ENCODE measurements at regions not wholly inside any gene's neighbourhood (a gene's known extent, or its start where the extent isn't known, plus 50 kb on each side); places are given as distances from the start of the nearest gene placed in this dataset.
"Not testable (repeated sequence)": the region's sequence is repeated elsewhere in the genome, so short reads cannot be mapped to it uniquely, and the experiment has no call there.

DNA sequence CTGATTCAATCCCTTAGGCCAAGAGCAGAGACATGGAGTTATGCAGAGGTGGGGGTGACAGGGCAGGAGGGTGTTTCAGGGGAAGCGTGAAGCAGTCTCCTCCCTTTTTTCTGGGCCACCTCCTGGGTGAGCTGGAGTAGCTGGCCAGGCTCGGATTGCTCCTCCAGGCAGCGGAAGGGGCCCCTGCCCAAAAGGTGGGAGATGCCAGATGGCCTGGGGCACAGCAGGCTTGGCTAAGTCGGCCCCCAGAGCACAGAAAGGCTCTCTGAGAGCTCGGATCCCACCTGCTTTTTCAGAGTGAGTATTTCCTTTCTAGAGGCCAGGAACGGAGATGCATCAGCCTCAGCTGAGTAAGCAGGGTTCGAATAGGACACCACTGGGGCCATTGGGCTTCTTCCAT lies 196.9 kb downstream of the ANKRD30B start:
- H3K36me3 ChIP-seq (replicated peaks in 1 of 2; ENCODE audit: insufficient read depth in 1 of 2, low read depth in 2 of 2): no peaks in the 10 kb centered on the region
- WGBS, 2 donors: 47 to 50% methylated on average over 6 to 7 of the region's 7 CpGs
- intact Hi-C loops (cut with DNase I): no loop called here
- no peak overlapping the region for H3K4me3 ChIP-seq
- H3K9me3 ChIP-seq: no peaks in the 10 kb centered on the region
- H3K4me1 ChIP-seq: no peaks in the 10 kb centered on the region
- ATAC-seq (no peak), DNase-seq (no peak)
- no peak overlapping the region for H3K27ac ChIP-seq
- TF ChIP-seq POLR2A (IDR thresholded peaks at IDR 0.05) (no peak), CTCF (IDR thresholded peaks at IDR 0.05) (no peak)
- H3K27me3 ChIP-seq: no peaks in the 10 kb centered on the region

GRCh38 chr18:14945286-14945685 lies 197.3 kb downstream of the ANKRD30B start:
- 55 to 61% methylated on average over 3 to 4 of the region's 4 CpGs for WGBS, 2 donors
- intact Hi-C loops (cut with DNase I): no loop called here
- H3K27ac ChIP-seq: no peak overlapping the region

GRCh38 chr18:14945984-14946383 lies 198.0 kb downstream of the ANKRD30B start:
- Histone ChIP-seq H3K4me3 (no peak overlapping the region), H3K27me3 (no peaks in the 10 kb centered on the region), H3K27ac (no peak overlapping the region), H3K9me3 (no peaks in the 10 kb centered on the region), H3K4me1 (no peaks in the 10 kb centered on the region), H3K36me3 (replicated peaks in 1 of 2; ENCODE audit: insufficient read depth in 1 of 2, low read depth in 2 of 2) (no peaks in the 10 kb centered on the region)
- DNase-seq (no peak), ATAC-seq (no peak)
- intact Hi-C loops (cut with DNase I): no loop called here
- no peak for TF ChIP-seq CTCF (IDR thresholded peaks at IDR 0.05)
- no peak for TF ChIP-seq POLR2A (IDR thresholded peaks at IDR 0.05)
- 49 to 78% methylated on average over 6 of the region's 7 CpGs for WGBS, 2 donors

More at GRCh38 chr18:14945286-14945685, 197.3 kb downstream of the ANKRD30B start:
- no peaks in the 10 kb centered on the region for H3K27me3 ChIP-seq
- TF ChIP-seq POLR2A (IDR thresholded peaks at IDR 0.05): no peak
- no peak for TF ChIP-seq CTCF (IDR thresholded peaks at IDR 0.05)
- H3K36me3 ChIP-seq (replicated peaks in 1 of 2; ENCODE audit: insufficient read depth in 1 of 2, low read depth in 2 of 2): no peaks in the 10 kb centered on the region
- ATAC-seq: no peak
- no peaks in the 10 kb centered on the region for H3K4me1 ChIP-seq
- H3K4me3 ChIP-seq: no peak overlapping the region
- DNase-seq: no peak
- no peaks in the 10 kb centered on the region for H3K9me3 ChIP-seq

GRCh38 chr18:14946741-14947470 lies 198.9 kb downstream of the ANKRD30B start:
- H3K4me3 ChIP-seq; intact Hi-C loops (cut with DNase I); DNase-seq; H3K36me3 ChIP-seq (replicated peaks in 1 of 2; ENCODE audit: insufficient read depth in 1 of 2, low read depth in 2 of 2); H3K9me3 ChIP-seq; H3K27ac ChIP-seq; H3K4me1 ChIP-seq; ATAC-seq; H3K27me3 ChIP-seq: not testable (repeated sequence)
- WGBS, 2 donors: 31 to 49% methylated on average over 7 of the region's 7 CpGs

DNA sequence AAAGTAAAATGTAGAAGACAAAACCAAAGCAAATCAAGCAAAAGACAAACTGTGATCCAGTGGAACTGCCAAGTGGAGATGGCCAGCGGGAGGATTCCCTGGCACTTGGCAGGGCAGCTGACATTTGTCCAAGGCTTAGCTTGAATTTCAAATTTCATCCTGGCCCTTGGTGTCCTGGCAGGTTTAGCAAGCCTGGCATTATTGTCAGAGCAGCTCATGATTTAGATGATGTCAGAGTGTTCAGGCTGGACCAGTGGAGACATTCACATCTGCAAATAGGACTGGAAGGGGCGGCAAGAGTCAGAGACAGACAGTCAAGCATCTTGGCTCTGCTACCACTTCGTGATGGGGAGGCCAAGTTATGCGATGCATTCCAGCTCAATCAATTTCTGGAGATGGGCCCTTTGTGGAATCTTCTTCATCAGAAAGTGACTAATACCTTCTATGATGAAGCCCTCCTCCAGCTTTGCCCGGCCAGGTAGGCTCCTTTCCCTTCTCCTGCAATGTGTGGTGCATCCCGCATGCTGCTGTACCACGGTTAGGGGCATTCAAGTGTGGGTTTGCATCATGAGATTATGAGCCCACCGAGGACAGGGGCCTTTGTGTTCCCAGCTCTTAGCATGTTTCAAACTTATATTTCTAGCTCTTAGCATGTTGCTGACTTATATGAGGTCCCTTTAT lies 199.7 kb downstream of the ANKRD30B start:
- H3K27me3 ChIP-seq: no peaks in the 10 kb centered on the region
- intact Hi-C loops (cut with DNase I): no loop called here
- no peaks in the 10 kb centered on the region for H3K9me3 ChIP-seq
- TF ChIP-seq CTCF (IDR thresholded peaks at IDR 0.05) (no peak), POLR2A (IDR thresholded peaks at IDR 0.05) (no peak)
- no peak overlapping the region for H3K27ac ChIP-seq
- no peak for DNase-seq
- 59 to 68% methylated on average over 7 to 8 of the region's 8 CpGs for WGBS, 2 donors
- ATAC-seq: no peak
- no peaks in the 10 kb centered on the region for H3K4me1 ChIP-seq
- H3K36me3 ChIP-seq (replicated peaks in 1 of 2; ENCODE audit: insufficient read depth in 1 of 2, low read depth in 2 of 2): no peaks in the 10 kb centered on the region
- H3K4me3 ChIP-seq: no peak overlapping the region
